ENCODE measurements at regions not wholly inside any gene's neighbourhood (a gene's known extent, or its start where the extent isn't known, plus 50 kb on each side); places are given as distances from the start of the nearest gene placed in this dataset.
"Not testable (repeated sequence)": the region's sequence is repeated elsewhere in the genome, so short reads cannot be mapped to it uniquely, and the experiment has no call there.

DNA sequence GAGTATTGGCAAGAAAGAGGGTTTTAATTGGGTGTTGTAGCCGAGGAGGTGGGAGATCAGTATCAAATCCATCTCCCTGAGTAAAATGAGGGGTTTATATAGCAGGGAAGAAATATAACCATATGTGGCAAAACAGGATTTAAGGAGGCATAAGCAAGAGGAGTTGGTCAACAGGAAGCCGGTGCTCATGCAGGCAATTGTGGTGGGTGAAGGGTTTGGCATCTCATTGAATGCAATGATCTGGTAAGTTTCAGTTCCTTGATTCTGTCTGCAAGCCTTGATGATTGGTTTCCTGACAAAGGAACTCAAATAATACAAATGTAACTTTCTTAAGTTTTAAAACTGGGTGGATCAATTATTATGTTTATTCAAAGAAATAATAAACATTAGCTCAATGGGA is 564.4 kb upstream of the LINC00305 start:
- Histone ChIP-seq H3K36me3 (ENCODE audit: insufficient read depth, low read length) (no peaks in the 10 kb centered on the region), H3K4me1 (ENCODE audit: insufficient read depth, low read length) (no peaks in the 10 kb centered on the region), H3K9me3 (ENCODE audit: low read length) (no peaks in the 10 kb centered on the region), H3K27ac (ENCODE audit: low read depth, low read length) (no peak overlapping the region), H3K27me3 (ENCODE audit: control insufficient read depth in 1 of 2, insufficient read depth in 2 of 2, low read length in 2 of 2) (no peaks in the 10 kb centered on the region), H3K9ac (ENCODE audit: low read length) (no peak overlapping the region), H3K4me3 (ENCODE audit: low read depth in 1 of 2, low read length in 2 of 2) (no peak overlapping the region)

DNA sequence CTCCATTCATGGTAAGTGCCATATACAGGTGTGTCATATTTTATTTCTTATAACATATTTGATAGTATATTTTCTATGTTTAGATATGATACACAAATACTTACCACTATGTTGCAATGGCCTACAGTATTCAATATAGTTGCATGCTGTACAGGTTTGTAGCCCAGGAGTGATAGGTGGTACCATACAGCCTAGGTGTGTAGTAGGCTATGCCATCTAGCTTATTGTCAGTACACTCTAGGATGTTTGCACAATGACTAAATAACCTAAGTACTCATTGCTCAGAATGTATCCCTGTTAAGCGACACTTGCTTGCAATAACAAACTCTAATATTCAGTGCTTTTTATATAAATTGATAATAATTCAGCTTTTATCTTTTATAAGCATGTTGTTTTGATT is 563.1 kb upstream of the LINC00305 start:
- H3K27ac ChIP-seq (ENCODE audit: low read depth, low read length) = no peak overlapping the region
- no peak overlapping the region for H3K4me3 ChIP-seq (ENCODE audit: low read depth in 1 of 2, low read length in 2 of 2)
- H3K36me3 ChIP-seq (ENCODE audit: insufficient read depth, low read length) = no peaks in the 10 kb centered on the region
- no peaks in the 10 kb centered on the region for H3K27me3 ChIP-seq (ENCODE audit: control insufficient read depth in 1 of 2, insufficient read depth in 2 of 2, low read length in 2 of 2)
- no peaks in the 10 kb centered on the region for H3K9me3 ChIP-seq (ENCODE audit: low read length)
- H3K4me1 ChIP-seq (ENCODE audit: insufficient read depth, low read length) = no peaks in the 10 kb centered on the region
- H3K9ac ChIP-seq (ENCODE audit: low read length) = no peak overlapping the region

DNA sequence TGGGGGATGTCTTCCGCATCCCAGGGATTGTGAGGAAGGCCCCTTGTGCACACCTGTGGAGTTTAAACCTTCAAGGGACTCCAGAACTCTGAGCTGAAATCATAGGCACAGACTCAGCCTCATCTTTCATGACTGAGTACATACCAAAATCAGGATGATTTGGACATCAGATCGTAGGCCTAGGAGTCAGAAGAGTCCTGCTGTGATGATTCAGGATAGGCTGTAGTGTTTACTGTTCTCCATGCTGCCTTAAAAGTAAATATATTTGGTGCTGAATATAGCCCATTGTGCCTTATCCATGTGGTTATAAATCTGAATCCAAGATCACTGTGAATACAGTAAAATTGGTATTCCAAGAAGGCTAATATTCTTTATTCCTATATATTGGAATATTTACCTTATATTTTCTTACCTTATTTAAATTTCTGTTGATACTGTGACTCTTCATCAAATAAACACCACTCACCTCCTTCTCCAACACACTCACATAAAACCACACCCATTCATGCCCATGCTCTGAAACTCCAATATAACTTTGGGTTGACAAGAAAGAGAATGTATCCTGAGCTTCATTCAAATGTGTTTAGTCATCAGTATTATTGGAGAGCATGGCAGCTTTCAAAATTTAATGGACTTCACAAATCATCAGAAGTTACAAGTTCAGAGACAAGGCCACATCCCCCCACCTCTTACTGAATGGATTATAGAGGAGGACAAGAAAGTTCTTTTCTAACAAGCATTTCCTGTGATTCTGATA is 561.4 kb upstream of the LINC00305 start:
- Histone ChIP-seq H3K27ac (ENCODE audit: low read depth, low read length) (no peak overlapping the region), H3K27me3 (ENCODE audit: control insufficient read depth in 1 of 2, insufficient read depth in 2 of 2, low read length in 2 of 2) (no peaks in the 10 kb centered on the region), H3K4me1 (ENCODE audit: insufficient read depth, low read length) (no peaks in the 10 kb centered on the region), H3K36me3 (ENCODE audit: insufficient read depth, low read length) (no peaks in the 10 kb centered on the region), H3K9me3 (ENCODE audit: low read length) (no peaks in the 10 kb centered on the region), H3K4me3 (ENCODE audit: low read depth in 1 of 2, low read length in 2 of 2) (no peak overlapping the region), H3K9ac (ENCODE audit: low read length) (no peak overlapping the region)

DNA sequence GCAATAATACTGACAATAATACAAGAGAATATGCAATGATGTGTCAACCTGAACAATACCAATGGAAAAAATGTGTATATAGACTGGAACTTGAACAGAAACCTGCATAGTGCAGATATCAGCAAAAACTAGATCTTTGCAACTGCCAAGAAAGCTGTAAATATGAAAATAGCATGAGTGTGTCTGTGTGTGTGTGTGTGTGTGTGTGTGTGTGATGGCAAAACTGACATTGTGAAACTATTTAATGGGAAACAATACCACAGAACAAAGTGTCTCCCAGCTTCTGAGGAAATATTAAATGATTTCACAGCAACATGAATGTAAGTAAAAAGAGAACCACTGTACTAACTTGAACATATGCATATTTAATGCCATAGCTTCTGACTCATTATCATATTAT is 558.2 kb upstream of the LINC00305 start:
- H3K9ac ChIP-seq (ENCODE audit: low read length) = no peak overlapping the region
- H3K4me3 ChIP-seq (ENCODE audit: low read depth in 1 of 2, low read length in 2 of 2) = no peak overlapping the region
- H3K27ac ChIP-seq (ENCODE audit: low read depth, low read length) = no peak overlapping the region
- no peaks in the 10 kb centered on the region for H3K9me3 ChIP-seq (ENCODE audit: low read length)
- no peaks in the 10 kb centered on the region for H3K27me3 ChIP-seq (ENCODE audit: control insufficient read depth in 1 of 2, insufficient read depth in 2 of 2, low read length in 2 of 2)
- H3K36me3 ChIP-seq (ENCODE audit: insufficient read depth, low read length) = no peaks in the 10 kb centered on the region
- no peaks in the 10 kb centered on the region for H3K4me1 ChIP-seq (ENCODE audit: insufficient read depth, low read length)

DNA sequence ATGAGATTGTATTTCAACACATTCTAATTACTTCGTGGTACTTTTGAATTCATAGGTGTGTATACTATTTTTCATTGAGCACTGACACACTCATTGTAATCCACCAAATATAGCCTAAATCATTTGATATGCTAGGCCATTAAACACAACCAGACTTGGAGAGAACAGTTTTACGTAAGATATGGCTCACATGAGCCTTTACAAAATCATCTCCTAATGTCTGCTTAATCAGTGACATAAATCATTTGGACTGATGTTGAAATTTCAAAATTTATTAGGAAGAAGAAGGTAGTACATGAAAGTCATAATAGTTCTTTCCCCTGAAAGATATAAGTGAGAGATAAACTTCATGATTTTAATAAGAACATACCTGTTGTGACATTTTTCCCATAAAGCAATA is 550.2 kb upstream of the LINC00305 start:
- H3K9ac ChIP-seq (ENCODE audit: low read length) = no peak overlapping the region
- no peaks in the 10 kb centered on the region for H3K4me1 ChIP-seq (ENCODE audit: insufficient read depth, low read length)
- no peaks in the 10 kb centered on the region for H3K27me3 ChIP-seq (ENCODE audit: control insufficient read depth in 1 of 2, insufficient read depth in 2 of 2, low read length in 2 of 2)
- H3K27ac ChIP-seq (ENCODE audit: low read depth, low read length) = no peak overlapping the region
- H3K4me3 ChIP-seq (ENCODE audit: low read depth in 1 of 2, low read length in 2 of 2) = no peak overlapping the region
- no peaks in the 10 kb centered on the region for H3K9me3 ChIP-seq (ENCODE audit: low read length)
- H3K36me3 ChIP-seq (ENCODE audit: insufficient read depth, low read length) = no peaks in the 10 kb centered on the region

DNA sequence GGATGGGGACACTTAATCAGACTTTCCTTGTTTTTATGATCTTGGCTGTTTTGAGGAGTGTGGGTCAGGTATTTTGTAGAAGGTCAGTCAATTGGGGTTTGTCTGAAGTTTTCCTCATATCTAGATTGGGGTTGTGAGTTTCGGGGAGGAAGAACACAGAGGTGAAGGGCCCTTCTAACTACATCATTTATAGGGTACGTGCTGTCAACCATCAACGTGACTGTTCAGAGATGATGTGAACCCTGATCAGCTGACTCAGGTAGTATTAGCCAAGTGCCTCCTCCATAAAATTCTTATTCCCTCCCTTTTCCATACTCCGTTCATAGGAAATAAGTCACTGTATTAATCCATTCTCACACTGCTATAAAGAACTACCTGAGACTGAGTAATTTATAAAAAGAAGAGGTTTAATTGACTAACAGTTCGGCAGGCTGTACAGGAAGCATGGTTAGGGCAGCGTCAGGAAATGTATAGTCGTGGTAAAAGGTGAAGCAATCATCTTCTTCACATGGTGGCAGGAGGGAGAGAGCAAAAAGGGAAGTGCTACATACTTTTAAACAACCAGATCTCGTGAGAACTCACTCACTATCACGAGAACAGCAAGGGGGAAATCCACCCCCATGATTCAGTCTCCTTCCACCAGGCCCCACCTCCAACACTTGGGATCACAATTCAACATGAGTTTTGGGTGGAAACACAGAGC is 547.1 kb upstream of the LINC00305 start:
- no peaks in the 10 kb centered on the region for H3K9me3 ChIP-seq (ENCODE audit: low read length)
- H3K27ac ChIP-seq (ENCODE audit: low read depth, low read length) = no peak overlapping the region

DNA sequence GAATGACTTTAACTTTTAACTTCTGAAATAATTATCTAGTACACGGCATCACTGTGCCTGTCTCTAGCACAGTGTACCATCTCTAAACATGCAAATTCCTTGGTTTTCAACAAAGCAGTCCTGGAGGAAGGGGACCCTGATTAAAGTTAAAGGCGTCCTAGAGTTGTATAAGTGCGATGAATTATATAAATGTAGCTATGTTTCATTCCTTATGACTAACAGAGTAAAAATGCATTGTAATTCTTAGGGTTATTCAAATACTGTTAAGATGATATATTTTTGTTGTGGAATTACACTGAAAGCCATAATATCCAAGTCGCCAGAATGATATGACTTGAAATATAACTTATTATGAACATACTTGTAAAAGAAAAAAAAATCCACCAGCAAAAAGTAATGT is 544.9 kb upstream of the LINC00305 start:
- H3K9ac ChIP-seq (ENCODE audit: low read length) = no peak overlapping the region
- H3K9me3 ChIP-seq (ENCODE audit: low read length) = no peaks in the 10 kb centered on the region
- H3K27ac ChIP-seq (ENCODE audit: low read depth, low read length) = no peak overlapping the region
- H3K27me3 ChIP-seq (ENCODE audit: control insufficient read depth in 1 of 2, insufficient read depth in 2 of 2, low read length in 2 of 2) = no peaks in the 10 kb centered on the region
- H3K4me3 ChIP-seq (ENCODE audit: low read depth in 1 of 2, low read length in 2 of 2) = no peak overlapping the region
- H3K4me1 ChIP-seq (ENCODE audit: insufficient read depth, low read length) = no peaks in the 10 kb centered on the region
- no peaks in the 10 kb centered on the region for H3K36me3 ChIP-seq (ENCODE audit: insufficient read depth, low read length)

More for the DNA sequence above, 547.1 kb upstream of the LINC00305 start:
- Histone ChIP-seq H3K4me1 (ENCODE audit: insufficient read depth, low read length) (no peaks in the 10 kb centered on the region), H3K4me3 (ENCODE audit: low read depth in 1 of 2, low read length in 2 of 2) (no peak overlapping the region), H3K36me3 (ENCODE audit: insufficient read depth, low read length) (no peaks in the 10 kb centered on the region), H3K9ac (ENCODE audit: low read length) (no peak overlapping the region), H3K27me3 (ENCODE audit: control insufficient read depth in 1 of 2, insufficient read depth in 2 of 2, low read length in 2 of 2) (no peaks in the 10 kb centered on the region)

DNA sequence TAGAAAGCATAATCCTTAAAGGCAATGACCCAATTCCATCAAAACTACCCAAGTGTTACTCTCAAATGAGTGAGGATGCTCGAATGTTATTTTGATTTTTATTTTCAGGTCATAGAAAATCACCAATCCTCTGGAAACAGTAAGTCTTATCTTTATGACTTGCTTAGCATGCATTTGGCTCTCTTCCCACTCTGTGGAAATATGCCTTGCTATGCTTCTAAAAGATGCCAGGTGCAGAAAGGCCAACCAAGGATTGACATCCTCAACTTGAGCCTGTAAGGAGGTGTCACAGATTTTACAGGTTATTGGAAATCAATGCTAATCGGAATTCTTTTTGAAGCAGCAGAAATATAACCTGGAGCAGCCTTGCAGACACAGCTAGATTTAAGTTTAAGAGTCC is 543.9 kb upstream of the LINC00305 start:
- Histone ChIP-seq H3K9me3 (ENCODE audit: low read length) (no peaks in the 10 kb centered on the region), H3K36me3 (ENCODE audit: insufficient read depth, low read length) (no peaks in the 10 kb centered on the region), H3K4me3 (ENCODE audit: low read depth in 1 of 2, low read length in 2 of 2) (no peak overlapping the region), H3K9ac (ENCODE audit: low read length) (no peak overlapping the region), H3K4me1 (ENCODE audit: insufficient read depth, low read length) (no peaks in the 10 kb centered on the region), H3K27me3 (ENCODE audit: control insufficient read depth in 1 of 2, insufficient read depth in 2 of 2, low read length in 2 of 2) (no peaks in the 10 kb centered on the region), H3K27ac (ENCODE audit: low read depth, low read length) (no peak overlapping the region)

DNA sequence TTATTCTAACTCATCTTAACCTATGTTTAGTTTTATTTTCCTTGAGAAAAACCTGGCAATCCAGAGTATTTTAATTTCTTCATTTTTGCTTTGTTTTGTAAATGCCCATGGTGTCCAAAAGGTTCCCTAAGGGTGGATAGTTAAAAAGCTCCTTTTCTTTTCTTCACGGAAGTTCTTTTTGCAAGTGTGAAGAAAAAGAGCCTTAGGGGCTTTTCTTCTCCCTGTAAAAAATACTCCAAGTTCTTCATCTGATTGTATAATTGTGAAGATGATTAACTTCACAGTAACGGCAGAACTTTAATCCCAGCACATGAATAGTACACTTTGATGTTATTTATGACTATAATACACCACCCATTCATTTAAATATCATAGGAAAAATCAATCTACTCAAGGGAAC is 530.2 kb upstream of the LINC00305 start:
- H3K27ac ChIP-seq (ENCODE audit: low read depth, low read length) = no peak overlapping the region
- H3K4me1 ChIP-seq (ENCODE audit: insufficient read depth, low read length) = no peaks in the 10 kb centered on the region
- no peak overlapping the region for H3K4me3 ChIP-seq (ENCODE audit: low read depth in 1 of 2, low read length in 2 of 2)
- no peaks in the 10 kb centered on the region for H3K9me3 ChIP-seq (ENCODE audit: low read length)
- no peak overlapping the region for H3K9ac ChIP-seq (ENCODE audit: low read length)
- no peaks in the 10 kb centered on the region for H3K36me3 ChIP-seq (ENCODE audit: insufficient read depth, low read length)
- H3K27me3 ChIP-seq (ENCODE audit: control insufficient read depth in 1 of 2, insufficient read depth in 2 of 2, low read length in 2 of 2) = no peaks in the 10 kb centered on the region

DNA sequence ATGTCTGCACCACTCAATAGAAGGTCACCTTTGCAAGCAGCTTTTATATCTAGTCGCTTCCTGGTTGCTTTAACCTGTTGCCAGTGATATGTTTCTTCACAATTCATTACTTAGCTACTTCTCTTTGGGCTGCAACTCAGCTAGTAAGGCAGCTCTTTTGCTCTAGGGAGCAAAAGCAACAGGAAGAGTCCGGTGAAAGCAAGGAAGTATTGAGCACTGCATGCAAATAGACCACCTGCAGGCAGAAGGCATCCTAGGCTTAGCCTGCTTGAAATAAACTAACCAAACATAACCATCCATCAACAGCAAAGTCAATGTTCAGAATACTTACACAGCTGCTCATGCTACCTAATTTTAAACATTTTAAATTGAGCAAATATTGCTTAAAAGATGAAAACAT is 529.2 kb upstream of the LINC00305 start:
- no peaks in the 10 kb centered on the region for H3K9me3 ChIP-seq (ENCODE audit: low read length)
- H3K9ac ChIP-seq (ENCODE audit: low read length) = no peak overlapping the region
- H3K36me3 ChIP-seq (ENCODE audit: insufficient read depth, low read length) = no peaks in the 10 kb centered on the region
- H3K27ac ChIP-seq (ENCODE audit: low read depth, low read length) = no peak overlapping the region
- H3K4me3 ChIP-seq (ENCODE audit: low read depth in 1 of 2, low read length in 2 of 2) = no peak overlapping the region
- no peaks in the 10 kb centered on the region for H3K4me1 ChIP-seq (ENCODE audit: insufficient read depth, low read length)
- no peaks in the 10 kb centered on the region for H3K27me3 ChIP-seq (ENCODE audit: control insufficient read depth in 1 of 2, insufficient read depth in 2 of 2, low read length in 2 of 2)

DNA sequence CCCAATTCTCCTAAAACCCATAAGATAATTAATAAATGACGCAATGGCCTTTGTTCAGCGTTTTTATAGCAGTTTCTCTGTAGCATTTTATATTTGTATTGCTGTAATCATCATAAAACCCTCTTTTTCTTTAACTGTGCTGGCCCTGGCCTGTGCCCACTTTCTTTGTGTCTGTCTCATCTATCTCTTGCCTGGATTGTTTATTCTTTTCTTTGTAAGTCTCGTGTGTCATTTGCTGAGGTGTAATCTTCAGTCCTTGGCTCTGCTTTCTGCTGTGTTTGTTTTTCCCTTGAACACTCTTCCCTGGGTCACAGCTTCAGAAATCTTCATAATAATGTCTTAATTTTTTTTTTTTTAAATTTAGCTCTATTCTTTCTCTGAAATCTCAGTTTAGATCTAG is 525.8 kb upstream of the LINC00305 start:
- Histone ChIP-seq H3K9ac (ENCODE audit: low read length) (no peak overlapping the region), H3K9me3 (ENCODE audit: low read length) (no peaks in the 10 kb centered on the region), H3K36me3 (ENCODE audit: insufficient read depth, low read length) (no peaks in the 10 kb centered on the region), H3K4me1 (ENCODE audit: insufficient read depth, low read length) (no peaks in the 10 kb centered on the region), H3K4me3 (ENCODE audit: low read depth in 1 of 2, low read length in 2 of 2) (no peak overlapping the region), H3K27me3 (ENCODE audit: control insufficient read depth in 1 of 2, insufficient read depth in 2 of 2, low read length in 2 of 2) (no peaks in the 10 kb centered on the region), H3K27ac (ENCODE audit: low read depth, low read length) (no peak overlapping the region)

DNA sequence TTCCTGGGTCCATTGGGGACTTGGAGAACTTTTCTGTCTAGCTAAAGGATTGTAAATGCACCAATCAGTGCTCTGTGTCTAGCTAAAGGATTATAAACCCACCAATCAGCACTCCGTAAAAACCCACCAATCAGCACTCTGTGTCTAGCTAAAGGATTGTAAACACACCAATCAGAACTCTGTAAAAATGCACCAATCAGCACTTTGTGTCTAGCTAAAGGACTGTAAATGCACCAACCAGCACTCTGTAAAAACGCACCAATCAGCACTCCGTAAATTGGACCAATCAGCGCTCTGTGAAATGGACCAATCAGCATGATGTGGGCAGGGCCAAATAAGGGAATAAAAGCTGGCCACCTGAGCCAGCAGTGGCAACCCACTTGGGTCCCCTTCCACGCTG is 522.4 kb upstream of the LINC00305 start:
- not testable (repeated sequence) for H3K4me3 ChIP-seq (ENCODE audit: low read depth in 1 of 2, low read length in 2 of 2); H3K27me3 ChIP-seq (ENCODE audit: control insufficient read depth in 1 of 2, insufficient read depth in 2 of 2, low read length in 2 of 2); H3K9me3 ChIP-seq (ENCODE audit: low read length); H3K36me3 ChIP-seq (ENCODE audit: insufficient read depth, low read length); H3K4me1 ChIP-seq (ENCODE audit: insufficient read depth, low read length); H3K9ac ChIP-seq (ENCODE audit: low read length); H3K27ac ChIP-seq (ENCODE audit: low read depth, low read length)

Data from muscle layer of colon (tissue), 2 donors.